ENCODE measurements at regions not wholly inside any gene's neighbourhood (a gene's known extent, or its start where the extent isn't known, plus 50 kb on each side); places are given as distances from the start of the nearest gene placed in this dataset.

GRCh38 chr11:82012276-82012675 is 721.4 kb downstream of the FAM181B start:
- no peak overlapping the region for H3K4me3 ChIP-seq (replicated peaks; ENCODE audit: low read depth, low read length)
- no peaks in the 10 kb centered on the region for H3K36me3 ChIP-seq (ENCODE audit: control insufficient read depth, insufficient read depth, low read length)
- DNase-seq (ENCODE audit: extremely low read depth, insufficient read length), result no peak
- H3K27me3 ChIP-seq (replicated peaks; ENCODE audit: control insufficient read depth, insufficient read depth, low read length), result no peaks in the 10 kb centered on the region
- TF ChIP-seq, protein P1, sequence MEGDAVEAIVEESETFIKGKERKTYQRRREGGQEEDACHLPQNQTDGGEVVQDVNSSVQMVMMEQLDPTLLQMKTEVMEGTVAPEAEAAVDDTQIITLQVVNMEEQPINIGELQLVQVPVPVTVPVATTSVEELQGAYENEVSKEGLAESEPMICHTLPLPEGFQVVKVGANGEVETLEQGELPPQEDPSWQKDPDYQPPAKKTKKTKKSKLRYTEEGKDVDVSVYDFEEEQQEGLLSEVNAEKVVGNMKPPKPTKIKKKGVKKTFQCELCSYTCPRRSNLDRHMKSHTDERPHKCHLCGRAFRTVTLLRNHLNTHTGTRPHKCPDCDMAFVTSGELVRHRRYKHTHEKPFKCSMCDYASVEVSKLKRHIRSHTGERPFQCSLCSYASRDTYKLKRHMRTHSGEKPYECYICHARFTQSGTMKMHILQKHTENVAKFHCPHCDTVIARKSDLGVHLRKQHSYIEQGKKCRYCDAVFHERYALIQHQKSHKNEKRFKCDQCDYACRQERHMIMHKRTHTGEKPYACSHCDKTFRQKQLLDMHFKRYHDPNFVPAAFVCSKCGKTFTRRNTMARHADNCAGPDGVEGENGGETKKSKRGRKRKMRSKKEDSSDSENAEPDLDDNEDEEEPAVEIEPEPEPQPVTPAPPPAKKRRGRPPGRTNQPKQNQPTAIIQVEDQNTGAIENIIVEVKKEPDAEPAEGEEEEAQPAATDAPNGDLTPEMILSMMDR (IDR thresholded peaks at IDR 0.05; ENCODE audit: insufficient read depth, low read length, poor library complexity, severe bottlenecking), result no peak

DNA sequence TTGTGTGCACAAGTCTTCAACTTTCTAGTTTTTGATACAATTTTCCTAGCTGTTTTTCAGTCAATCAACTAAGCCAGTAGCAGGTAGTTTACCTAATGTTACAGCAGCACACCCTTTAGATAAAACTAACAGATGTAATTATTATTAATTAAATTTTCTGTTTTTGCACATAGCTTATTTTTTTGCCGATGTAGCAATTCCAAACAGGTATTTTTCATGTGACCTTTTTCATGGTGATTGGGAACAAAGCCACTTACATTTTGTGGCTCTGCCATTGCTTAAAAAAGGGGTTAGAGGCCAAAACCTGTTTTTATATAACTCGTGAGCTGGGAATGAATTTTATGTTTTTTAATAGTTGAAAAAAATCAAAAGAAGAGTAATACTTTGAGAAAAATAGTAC is 724.5 kb downstream of the FAM181B start:
- DNase-seq (ENCODE audit: extremely low read depth, insufficient read length), result no peak
- H3K27me3 ChIP-seq (replicated peaks; ENCODE audit: control insufficient read depth, insufficient read depth, low read length), result no peaks in the 10 kb centered on the region
- no peak overlapping the region for H3K4me3 ChIP-seq (replicated peaks; ENCODE audit: low read depth, low read length)
- TF ChIP-seq, protein P1 (IDR thresholded peaks at IDR 0.05; ENCODE audit: insufficient read depth, low read length, poor library complexity, severe bottlenecking), result no peak
- H3K36me3 ChIP-seq (ENCODE audit: control insufficient read depth, insufficient read depth, low read length), result no peaks in the 10 kb centered on the region

GRCh38 chr11:82007521-82007920 is 726.1 kb downstream of the FAM181B start:
- no peak for DNase-seq (ENCODE audit: extremely low read depth, insufficient read length)
- Histone ChIP-seq H3K27me3 (replicated peaks; ENCODE audit: control insufficient read depth, insufficient read depth, low read length) (no peaks in the 10 kb centered on the region), H3K4me3 (replicated peaks; ENCODE audit: low read depth, low read length) (no peak overlapping the region), H3K36me3 (ENCODE audit: control insufficient read depth, insufficient read depth, low read length) (no peaks in the 10 kb centered on the region)
- TF ChIP-seq, protein P1 (IDR thresholded peaks at IDR 0.05; ENCODE audit: insufficient read depth, low read length, poor library complexity, severe bottlenecking), result no peak

- TF ChIP-seq, protein P1 (IDR thresholded peaks at IDR 0.05; ENCODE audit: insufficient read depth, low read length, poor library complexity, severe bottlenecking), result no peak
- DNase-seq (ENCODE audit: extremely low read depth, insufficient read length), result no peak
- no peaks in the 10 kb centered on the region for H3K36me3 ChIP-seq (ENCODE audit: control insufficient read depth, insufficient read depth, low read length)
- no peaks in the 10 kb centered on the region; the same call in 1 of the 2 replicates for H3K27me3 ChIP-seq (replicated peaks; ENCODE audit: control insufficient read depth, insufficient read depth, low read length)
- H3K4me3 ChIP-seq (replicated peaks; ENCODE audit: low read depth, low read length), result no peak overlapping the region
Observed at GRCh38 chr11:82004537-82005213, 729.0 kb downstream of the FAM181B start.

GRCh38 chr11:82003671-82004515 is 729.8 kb downstream of the FAM181B start:
- no peak overlapping the region for H3K4me3 ChIP-seq (replicated peaks; ENCODE audit: low read depth, low read length)
- DNase-seq (ENCODE audit: extremely low read depth, insufficient read length), result no peak
- no peaks in the 10 kb centered on the region; the same call in 1 of the 2 replicates for H3K27me3 ChIP-seq (replicated peaks; ENCODE audit: control insufficient read depth, insufficient read depth, low read length)
- TF ChIP-seq, protein P1 (IDR thresholded peaks at IDR 0.05; ENCODE audit: insufficient read depth, low read length, poor library complexity, severe bottlenecking), result no peak
- no peaks in the 10 kb centered on the region for H3K36me3 ChIP-seq (ENCODE audit: control insufficient read depth, insufficient read depth, low read length)

Data from GM06990 (cell line).